OCI-LY1 (cell line): ENCODE measurements at regions not wholly inside any gene's neighbourhood (a gene's known extent, or its start where the extent isn't known, plus 50 kb on each side); places are given as distances from the start of the nearest gene placed in this dataset.

Experiments
- CTCF ChIP-seq: fragments of 200-600 bp; sonication (generic), shearing (Covaris generic); IDR thresholded peaks from 2 replicates; pipeline ENCODE4 v1.5.1; 2017; ENCODE audit warnings: mild to moderate bottlenecking, antibody characterized with exemption, low read length, moderate library complexity, mixed read lengths
- EZH2 ChIP-seq: fragments of 200-600 bp; sonication (generic), shearing (Covaris generic); IDR thresholded peaks from 2 replicates; pipeline ENCODE4 v1.8.0; 2017; ENCODE audit warnings: borderline replicate concordance, mixed run types, mild to moderate bottlenecking, antibody characterized with exemption, low read length, moderate library complexity, mixed read lengths

GRCh38 chr12:42793166-42793565 lies 203.6 kb upstream of the PRICKLE1 start:
- TF ChIP-seq EZH2 (no peak), CTCF (no peak)
